Glomerular endothelial cell (primary cell): ENCODE measurements at regions not wholly inside any gene's neighbourhood (a gene's known extent, or its start where the extent isn't known, plus 50 kb on each side); places are given as distances from the start of the nearest gene placed in this dataset.

Experiments used
- DNase-seq: peaks from one replicate; pipeline ENCODE4 v3.0.0-alpha.2; 2011; ENCODE audit warnings: low read depth, low spot score; ENCODE audit errors: extremely low read depth

DNA sequence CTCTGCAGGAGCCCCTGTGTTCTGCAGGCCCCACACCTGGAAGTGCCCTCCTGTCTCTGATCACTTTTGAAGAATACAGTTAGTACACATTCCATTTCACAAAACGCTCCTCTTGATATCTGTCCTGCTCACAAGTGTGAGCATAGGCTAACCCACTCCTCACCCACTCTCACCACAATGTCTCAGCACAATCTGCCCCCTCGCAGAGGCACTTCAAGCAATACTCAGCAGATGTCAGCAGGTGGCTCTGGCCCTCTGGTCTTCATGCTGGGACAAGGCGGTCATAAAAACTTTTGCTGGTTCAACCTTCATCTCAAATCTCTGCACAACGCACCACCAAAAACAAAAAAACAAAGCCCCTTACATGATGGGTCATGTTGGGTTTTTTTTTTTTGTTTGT lies 671.2 kb downstream of the MATN1 start:
- no peak for DNase-seq

DNA sequence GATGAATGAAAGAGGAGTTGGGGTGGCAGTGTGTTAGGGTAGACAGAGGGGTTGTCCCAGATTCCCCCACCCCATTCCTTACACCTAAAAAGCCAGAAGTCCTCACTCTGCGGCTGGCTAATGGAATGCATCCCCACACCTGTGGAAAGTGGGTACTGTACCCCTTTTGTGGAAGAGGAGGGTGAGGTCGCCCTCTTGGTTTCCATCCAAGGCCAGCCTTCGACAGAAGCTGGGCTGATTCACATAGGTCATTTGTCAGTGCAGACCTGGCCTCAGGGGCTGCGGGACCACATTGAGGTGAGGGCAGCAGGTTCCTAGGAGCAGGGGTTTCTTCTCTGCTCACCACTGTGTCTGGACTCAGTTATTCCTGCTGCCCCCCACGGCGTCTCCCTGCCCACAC lies 671.6 kb downstream of the MATN1 start:
- DNase-seq = no peak

DNA sequence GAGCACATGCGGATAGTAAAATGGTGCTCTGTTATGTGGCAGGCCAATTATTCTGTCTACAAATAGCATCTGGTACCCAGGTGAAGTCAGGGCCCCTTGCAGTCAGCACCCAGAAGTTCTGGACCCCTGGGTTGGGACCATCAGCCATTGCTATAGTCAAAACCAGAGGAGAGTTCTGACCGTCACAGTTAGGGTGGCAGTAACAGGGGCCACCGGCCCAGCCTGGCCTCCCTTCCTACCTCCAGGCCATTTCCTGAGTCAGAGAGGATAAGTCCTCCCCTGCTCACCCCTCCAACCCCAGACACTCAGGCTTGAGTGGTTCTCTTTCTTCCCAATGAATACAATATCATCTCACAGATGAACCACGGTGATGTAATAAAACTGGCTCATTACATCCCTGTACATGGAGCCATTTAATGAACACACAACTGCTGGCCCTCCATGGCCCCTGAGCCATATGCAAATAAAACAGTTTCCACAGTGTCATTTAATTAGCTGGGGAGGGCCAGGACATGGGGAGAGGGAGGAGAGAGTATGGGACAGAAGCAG lies 673.6 kb downstream of the MATN1 start:
- no peak for DNase-seq

DNA sequence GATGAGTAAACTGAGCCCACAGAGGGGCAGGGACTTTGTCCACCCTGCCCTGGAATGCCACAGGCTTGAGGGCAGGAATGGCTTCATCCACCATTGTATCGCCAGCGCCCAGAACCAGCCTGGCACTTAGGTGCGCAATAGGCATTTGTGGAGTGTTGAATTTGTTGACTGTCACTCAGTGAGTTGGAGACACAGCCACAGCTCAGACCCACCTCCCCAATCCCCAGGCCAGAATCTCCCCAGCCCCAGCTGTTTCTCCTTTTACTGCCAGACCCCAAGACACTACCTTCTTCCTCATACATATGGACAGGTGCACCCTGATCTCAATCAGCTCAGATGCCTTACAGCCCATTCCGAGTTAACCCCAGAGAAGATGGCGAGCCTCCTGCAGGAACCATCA lies 674.5 kb downstream of the MATN1 start:
- DNase-seq = no peak

DNA sequence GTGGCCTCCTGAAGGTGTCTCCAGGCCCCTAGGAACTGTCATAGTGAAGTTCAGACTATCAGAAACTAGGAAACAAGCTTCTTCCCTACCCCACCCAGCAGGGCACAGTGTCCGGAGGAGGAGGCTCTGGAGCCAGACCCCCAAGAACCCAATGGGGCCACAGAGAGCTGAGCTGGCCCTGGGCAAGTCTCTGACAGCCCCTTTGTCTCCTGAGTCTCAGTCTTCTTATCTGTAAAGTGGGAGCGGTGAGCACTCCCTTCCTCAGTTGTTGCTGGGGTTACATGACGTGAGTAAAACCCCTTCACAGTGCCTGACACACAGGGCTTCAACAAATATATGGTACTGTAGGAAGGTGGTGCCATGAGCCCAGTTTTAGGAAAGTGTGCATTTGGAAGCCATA lies 675.8 kb downstream of the MATN1 start:
- DNase-seq = no peak

DNA sequence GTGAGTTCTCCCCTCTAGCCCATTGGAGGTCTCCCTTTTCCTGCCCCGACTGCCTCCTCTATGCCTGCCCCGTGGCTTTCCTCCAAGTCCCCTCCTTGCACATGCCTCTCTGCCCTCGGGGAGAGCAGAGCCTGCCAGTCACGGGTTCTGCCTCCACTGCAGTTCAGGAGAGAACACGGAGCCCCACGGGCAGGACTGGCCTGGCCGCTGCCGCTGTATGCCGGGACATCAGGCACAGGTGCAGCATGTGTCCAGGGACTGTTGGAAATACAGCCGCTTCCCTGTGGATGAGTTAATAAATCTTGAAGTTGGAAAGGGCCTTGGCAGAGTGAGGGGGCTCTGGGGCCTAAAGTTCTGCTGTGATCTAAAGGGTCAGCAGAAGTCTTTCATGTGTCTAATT lies 676.6 kb downstream of the MATN1 start:
- DNase-seq = no peak

DNA sequence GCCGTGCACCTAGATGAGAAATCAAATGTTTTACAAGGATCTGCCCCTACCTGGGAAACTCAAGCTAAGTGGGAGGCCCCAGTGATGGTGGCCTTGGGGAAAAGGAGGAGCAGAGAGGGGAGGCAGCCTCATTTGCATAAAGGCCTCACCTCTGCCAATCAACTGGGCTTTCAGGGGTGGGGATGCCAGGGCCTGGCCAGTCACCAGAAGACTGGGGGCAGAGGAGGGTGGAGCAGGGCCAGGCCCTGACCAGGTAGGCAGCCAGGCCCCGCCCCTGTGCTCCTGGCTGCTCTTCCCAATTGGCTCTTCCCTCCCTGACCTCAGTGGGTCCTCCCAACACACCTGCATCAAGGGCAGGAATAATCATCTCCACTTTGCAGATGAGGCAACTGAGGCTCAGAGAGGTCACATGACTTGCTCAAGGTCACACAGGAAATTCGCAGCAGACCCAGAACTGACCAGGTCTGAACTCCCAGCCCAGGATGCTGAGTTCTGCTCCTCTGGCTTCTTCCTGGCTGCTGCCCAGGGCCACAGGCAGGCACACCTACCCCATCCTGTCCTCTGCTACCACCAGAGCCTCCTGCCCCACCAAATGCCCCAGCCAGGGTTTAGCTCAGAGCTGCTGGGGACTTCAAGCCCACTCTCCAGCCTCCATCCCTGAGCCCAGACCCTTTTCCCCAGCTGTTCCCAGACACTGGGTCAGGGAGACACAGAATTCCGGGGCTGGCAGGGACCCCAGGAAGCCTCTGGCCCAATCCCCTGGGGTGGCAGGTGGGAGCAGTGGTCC lies 677.9 kb downstream of the MATN1 start:
- DNase-seq = no peak

DNA sequence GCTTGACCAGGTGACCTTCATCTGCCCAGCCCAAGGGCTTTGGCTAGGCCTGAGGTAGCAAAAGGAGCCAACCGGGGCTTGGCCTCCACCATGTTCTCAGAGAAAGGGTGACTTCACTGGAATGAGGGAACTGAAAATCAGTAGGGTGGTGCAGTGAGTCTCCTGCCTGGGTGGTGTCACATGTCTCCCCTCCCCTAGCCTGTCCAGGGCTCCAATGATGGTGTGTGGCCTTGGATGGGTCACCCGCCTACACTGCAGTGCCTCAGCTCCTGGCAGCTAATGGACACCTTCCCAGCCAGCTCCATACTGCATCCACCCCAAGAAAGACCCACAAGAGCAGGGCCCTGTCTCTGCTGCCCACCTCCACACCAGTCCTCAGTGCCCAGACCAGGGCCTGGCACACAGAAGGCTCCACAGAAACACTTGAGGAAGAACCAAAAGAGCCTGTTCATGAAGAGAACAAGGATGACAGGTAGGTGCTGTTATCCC lies 678.7 kb downstream of the MATN1 start:
- no peak for DNase-seq

DNA sequence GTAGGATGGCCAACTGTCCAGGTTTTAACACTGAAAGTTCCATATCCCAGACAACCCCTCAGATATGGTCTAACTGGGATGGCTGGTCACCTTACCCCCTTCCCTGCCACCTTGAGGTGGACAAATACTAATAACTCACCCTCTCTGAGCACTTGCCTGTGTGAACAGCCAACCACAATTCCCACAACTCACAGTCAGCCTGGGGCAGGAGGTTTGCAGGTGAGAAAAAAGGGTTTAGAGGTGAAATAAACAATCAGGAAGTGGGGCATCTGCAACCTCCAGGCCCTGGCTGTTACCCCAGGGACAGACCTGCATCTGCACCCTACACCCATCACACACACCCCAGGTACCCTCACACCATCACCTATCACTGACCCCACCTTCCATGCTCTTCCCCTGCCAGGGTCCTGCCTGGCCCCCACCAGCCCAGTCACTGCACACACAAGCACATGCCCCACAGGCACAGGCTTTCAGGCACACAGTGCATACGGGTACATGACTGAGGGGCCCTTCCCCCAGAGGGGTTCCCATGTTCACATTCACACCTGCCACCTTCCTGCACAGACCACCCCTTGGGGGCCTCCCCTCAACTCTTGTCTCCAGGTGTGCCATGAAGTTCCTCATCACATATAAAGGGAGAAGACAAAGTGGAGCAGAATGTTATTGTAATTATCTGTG lies 679.5 kb downstream of the MATN1 start:
- DNase-seq = no peak

DNA sequence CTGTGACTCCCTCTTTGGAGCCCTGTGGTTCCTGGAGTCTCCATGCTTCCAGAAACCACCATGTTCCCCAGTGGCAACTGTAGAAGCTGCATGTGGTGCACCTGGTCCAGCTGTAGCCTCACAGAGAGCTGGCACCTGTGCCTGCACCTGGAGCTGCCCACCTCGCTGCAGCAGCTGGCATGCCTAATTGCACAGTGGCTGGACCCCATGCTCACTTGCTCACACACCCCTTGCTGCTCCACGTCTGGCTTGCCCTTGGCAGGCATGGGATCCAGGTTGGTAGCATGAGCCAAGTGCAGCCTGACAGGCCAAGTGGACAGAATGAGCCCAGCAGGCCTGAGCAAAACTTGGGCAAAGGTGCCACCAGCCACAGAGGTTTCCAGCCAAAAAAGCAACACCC lies 680.1 kb downstream of the MATN1 start:
- no peak for DNase-seq

DNA sequence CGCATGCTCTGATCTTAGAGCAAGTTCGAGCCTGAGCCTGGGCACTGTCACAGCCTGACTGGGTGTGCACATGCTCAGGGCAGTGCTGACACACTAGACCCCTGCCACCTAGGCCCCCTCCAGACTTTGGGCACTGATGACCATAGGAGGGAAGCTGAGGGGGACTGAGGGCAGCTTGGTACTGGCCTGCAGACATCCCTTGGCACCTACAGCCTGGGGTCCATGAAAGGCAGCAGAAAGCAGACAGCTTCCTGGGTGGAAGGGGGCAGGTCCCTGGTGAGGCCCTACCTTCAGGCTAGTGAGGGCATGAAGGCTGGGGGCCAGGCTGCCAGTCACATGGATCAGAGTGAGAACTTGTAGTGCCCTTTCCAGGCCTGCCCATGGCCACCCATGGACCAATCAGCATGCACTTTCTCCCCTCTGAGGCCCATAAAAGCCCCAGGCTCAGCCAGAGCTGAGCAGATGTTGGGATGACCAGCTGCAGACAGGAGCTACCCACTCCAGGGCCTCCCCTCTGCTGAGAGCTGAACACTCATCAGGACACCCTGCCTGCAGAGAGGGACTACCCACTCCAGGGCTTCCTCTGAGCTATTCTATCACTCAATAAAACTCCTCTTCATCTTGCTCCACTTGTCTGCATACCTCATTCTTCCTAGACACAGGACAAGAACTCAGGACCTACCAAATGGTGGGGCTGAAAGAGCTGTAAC lies 680.8 kb downstream of the MATN1 start:
- no peak for DNase-seq

DNA sequence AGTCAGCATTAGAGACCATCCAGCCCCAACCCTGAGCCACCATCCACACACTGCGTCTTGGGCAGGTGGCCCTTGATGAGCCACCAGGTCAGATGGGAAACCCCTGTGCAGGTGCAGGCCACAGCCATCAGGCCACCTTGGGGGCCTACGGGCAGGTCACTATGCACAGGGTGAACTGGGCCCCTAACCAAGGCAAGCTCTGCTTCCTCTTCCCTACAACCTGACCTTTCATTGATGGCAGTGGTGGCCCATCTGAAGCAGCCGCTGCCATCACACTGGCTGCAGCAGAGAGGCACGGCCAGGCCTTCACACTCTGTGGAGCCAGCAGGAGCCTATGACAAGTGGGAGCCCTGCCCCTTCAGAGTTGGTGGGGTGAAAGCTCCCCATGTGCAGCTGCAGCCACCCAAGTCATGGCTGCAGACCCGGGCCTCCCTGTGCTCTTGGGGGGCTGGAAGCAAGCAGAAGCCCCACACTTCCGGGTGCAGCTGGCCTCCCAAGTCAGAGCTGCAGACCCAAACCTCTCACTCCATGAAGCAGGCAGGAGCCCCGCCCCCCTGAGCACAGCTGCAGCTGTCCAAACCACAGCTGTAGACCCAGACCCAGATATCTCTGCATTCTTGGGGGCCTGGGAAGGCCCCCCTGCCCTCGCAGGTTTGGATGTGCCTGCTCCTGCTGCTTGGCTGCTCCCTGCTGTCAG lies 681.5 kb downstream of the MATN1 start:
- no peak for DNase-seq

DNA sequence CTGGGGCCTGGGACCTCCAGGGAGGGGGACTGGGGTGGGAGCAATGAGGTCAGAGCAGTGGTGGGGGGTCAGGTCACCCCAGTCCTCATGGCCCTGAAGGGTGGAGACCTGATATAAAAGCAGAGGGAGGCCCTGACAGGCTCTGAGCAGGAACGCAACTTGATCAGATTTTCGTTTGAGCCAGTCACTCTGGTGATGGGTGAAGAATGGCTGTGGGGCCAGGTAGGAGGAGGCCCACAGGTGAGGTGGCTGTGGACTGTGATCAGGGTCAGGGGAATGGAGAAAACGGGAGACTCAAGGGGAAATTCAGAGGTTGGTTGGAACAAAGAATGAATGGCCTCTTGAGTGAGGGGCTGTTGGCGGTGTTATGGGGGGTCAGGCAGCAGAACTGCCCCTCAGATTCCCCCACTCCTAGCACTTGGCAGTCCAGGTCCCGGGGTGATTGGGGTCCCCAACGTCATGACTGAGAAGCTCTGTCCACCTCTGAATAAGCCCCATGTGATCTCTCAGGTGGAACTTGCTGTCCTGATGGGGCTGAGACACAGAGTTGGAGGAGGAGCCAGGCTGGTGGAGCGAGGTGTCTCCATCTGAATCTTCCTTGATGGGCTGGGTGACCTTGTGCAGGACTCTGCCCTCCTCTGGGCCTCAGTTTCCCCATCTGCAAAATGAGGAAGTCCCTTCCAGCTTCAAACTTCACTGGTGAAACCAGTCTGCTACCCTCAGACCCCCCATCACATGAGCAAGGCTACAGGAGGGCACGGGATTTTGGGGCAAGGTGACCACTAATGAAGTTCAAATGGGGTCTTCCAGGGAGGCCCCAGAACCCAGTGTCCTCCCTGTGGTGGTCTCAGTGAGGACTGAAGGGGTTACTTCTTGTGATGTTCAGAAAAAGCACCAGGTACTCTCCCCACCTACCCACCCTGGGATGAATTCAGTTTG lies 683.0 kb downstream of the MATN1 start:
- no peak for DNase-seq

DNA sequence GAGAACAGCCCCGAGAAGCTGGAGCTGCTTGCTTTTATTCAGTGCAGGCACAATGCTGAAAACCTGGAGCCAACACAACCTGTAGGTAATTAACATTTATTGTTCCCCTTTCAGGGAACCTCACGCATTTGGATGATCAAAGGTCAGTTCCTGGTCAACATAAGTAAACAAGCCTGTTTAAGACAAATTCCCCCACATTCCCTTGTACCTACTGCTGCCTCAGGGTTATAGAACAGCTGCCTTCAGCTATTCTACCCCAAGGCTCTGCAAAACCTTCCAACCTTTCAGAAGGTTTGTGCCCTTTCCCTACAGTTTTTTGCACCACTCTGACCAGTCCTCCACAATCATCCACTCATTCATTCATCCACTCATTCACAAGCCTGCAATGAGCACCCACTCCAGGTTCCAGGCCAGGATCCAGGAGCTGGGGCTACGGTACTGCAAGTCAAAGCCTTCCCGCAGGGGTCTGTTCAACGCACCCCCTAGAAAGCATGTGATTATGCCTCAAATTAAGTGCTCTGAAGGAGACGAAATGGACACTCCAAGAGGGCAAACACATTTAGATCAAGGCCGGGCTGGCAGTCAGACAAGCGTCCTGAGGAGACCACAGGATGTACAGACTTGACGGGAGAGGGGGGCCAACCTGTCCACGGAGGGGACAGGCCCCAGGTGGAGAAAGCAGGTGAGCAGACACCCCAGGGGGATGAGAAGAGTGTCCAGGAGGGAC lies 683.9 kb downstream of the MATN1 start:
- DNase-seq = no peak

DNA sequence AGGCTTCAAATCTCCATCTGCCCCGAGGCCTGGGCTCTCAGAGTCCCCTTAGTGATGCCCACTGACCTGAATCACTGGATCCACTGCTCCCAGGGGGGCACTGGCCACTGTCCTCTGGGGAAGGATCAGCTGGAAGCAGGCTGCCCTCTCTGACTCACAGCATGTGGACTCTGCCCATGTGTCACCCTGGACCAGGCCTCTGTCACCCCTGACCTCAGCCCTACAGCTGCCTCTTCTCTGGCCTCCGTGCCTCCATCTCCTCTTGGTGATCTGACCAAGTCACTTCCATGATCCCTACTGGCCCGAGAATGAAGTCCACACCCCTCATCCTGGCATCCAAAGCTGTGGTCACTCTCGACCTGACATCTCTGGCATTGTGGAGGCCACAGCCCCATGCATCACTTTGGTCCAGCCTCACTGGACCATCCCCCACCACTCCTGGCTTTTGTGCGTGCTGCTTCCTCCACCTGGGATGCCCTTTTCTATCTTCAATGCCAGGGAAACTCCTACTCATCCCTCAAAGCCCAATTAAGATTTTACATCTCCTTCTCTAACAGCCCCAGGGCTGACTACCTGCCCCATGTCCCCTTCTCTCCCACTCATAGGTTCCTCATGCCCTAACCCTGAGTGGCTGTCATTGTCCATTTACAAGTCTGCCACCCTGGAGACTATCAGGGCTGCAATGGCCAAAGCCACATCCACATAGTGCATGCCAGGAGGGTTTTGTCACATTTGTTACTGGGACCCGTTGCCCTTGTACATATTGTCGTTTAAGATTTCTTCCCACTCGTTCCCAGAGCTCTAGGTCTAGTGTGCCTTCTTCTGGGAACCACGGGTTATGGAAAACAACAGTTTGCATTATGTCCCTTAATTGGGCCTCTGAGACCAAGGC lies 685.0 kb downstream of the MATN1 start:
- DNase-seq = no peak

DNA sequence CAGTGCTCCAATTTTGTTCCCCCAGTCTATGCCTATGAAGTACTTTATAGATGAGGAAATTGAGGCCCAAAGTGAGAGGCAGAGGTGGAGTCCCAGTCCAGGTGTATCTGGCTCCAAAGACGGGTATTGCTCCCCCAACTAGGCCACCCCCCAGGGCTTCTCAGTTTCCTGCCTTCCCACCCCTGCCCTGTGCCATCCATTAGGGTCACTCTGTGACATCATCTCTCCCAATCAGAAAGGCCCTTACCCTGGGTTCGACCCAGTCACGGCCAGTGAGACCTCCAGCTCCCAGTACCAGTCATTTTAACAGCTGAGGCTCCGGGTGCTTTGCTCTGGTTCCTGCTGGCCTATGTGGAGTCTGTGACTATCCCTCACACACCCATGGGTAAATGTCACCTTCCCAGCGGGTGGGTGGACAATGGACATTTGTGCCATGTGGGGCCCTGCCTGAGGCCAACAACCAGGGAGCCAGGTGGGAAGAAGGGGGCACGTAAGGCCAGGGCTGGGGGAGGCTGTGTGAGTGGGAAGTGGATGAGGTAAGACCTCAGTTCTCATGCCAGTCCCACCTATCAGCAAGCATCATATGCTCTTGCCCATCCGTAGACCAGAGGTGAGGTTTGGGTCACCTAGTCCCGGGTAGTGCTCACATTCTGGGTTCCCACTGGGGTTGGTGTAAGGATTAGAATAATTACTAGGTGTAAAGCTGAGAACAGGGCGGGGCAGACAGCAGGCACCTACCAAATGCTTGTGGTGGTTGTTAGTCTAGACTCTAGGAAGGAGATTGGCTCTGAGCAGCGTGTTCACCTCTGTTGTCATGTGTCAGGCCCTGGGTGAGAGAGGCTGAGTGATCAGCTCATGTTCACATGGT lies 685.9 kb downstream of the MATN1 start:
- DNase-seq = no peak

DNA sequence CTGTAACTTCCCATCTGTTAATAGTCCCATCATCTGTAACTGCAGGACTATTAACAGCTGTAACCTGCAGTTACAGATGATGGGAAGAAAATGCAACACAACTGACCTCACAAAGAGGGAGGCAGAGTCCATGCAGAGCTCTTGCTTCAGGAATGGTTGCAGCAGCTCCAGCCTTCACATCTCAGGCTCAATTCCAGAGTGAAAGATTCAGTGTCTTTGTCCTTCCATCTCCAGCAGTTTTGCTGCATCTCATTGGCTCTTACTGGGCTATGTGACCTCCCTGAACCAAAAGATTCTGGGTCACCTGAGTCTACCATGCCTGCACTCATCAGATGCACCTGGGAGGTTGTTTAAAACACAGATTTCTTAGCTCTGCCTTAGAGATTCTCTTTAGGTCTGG lies 686.7 kb downstream of the MATN1 start:
- DNase-seq = no peak
